A549 (cell line): ENCODE measurements at regions not wholly inside any gene's neighbourhood (a gene's known extent, or its start where the extent isn't known, plus 50 kb on each side); places are given as distances from the start of the nearest gene placed in this dataset.

Experiments used
- ATAC-seq, 2 experiments: fragments of 200-7000 bp in 1 of 2; fragments of >200 bp in 1 of 2; cut with Nextera tagmentation in 1 of 2; cut with Tn5 transposase in 1 of 2; 3 replicates each; pipeline versions ENCODE4 v1.8.0 to v1.9.1; 2018 to 2020; ENCODE audit warnings: mild to moderate bottlenecking in 1 of 2, moderate library complexity in 1 of 2
- CTCF ChIA-PET: fragments of 300-600 bp; sonication (Branson Sonifier 250); formaldehyde crosslinking; extraction: SDS; loops from one replicate; lab custom pipeline; 2021; ENCODE audit warnings: antibody characterized with exemption, inconsistent platforms; lab: Yijun Ruan, JAX
- POLR2A ChIA-PET: fragments of 350-600 bp; formaldehyde crosslinking; extraction: SDS; loops from one replicate; lab custom pipeline; 2021; ENCODE audit warnings: antibody characterized with exemption, inconsistent platforms; lab: Yijun Ruan, JAX
- DNase-seq, 2 experiments: peaks; one replicate each; pipeline versions ENCODE4 v3.0.0 to v3.0.0-alpha.2; 2011 to 2016; ENCODE audit warnings: low read depth in 1 of 2, low spot score in 1 of 2
- FAIRE-seq: peaks from 2 replicates; lab custom pipeline; 2011; peaks lifted over from hg19 to GRCh38; lab: Jason Lieb, UNC
- H3K27ac ChIP-seq, 2 experiments: fragments of >200 bp; sonication (Bioruptor Twin); formaldehyde crosslinking; 3 replicates each; pipeline ENCODE4 v1.5.1; 2016 to 2017
- H3K4me1 ChIP-seq: fragments of >200 bp; sonication (Bioruptor Twin); formaldehyde crosslinking; 3 replicates; pipeline ENCODE4 v1.6.1; 2016
- H3K4me2 ChIP-seq: fragments of >200 bp; sonication (Bioruptor Twin); formaldehyde crosslinking; 3 replicates; pipeline ENCODE4 v1.6.1; 2016
- H3K4me3 ChIP-seq: fragments of >200 bp; sonication (Bioruptor Twin); formaldehyde crosslinking; 3 replicates; pipeline ENCODE4 v1.5.1; 2016
- H3K9me3 ChIP-seq: fragments of >200 bp; sonication (Bioruptor Twin); formaldehyde crosslinking; 3 replicates; pipeline ENCODE4 v1.6.1; 2016
- BCL3 ChIP-seq: fragments of >200 bp; sonication (Bioruptor Twin); formaldehyde crosslinking; IDR thresholded peaks from 3 replicates; pipeline ENCODE4 v1.6.1; 2016
- CBX8 ChIP-seq: fragments of 200-600 bp; sonication (generic); IDR thresholded peaks from 2 replicates; pipeline ENCODE4 v1.6.1; 2016
- EHF ChIP-seq: fragments of 250-450 bp; sonication (Bioruptor Pico); IDR thresholded peaks from 2 replicates; pipeline ENCODE4 v1.5.0; 2020; ENCODE audit warnings: mild to moderate bottlenecking
- ELK1 ChIP-seq: fragments of 150-350 bp; IDR thresholded peaks from 2 replicates; pipeline ENCODE4 v1.6.1; 2014; ENCODE audit warnings: low read depth, mild to moderate bottlenecking, low read length
- EP300 ChIP-seq, 2 experiments: fragments of >200 bp; sonication (Bioruptor Twin); formaldehyde crosslinking; IDR thresholded peaks; 2 replicates in 1 of 2; 3 replicates in 1 of 2; pipeline ENCODE4 v1.6.1; 2016 to 2017
- FOSB ChIP-seq: fragments of 250-450 bp; sonication (Bioruptor Pico); IDR thresholded peaks from 2 replicates; pipeline ENCODE4 v1.5.0; 2020; ENCODE audit warnings: mild to moderate bottlenecking, moderate library complexity
- FOSL2 ChIP-seq, 2 experiments: fragments of 450-650 bp in 1 of 2; fragments of >200 bp in 1 of 2; sonication (Bioruptor Twin) in 1 of 2; formaldehyde crosslinking; IDR thresholded peaks; 2 replicates each; pipeline versions ENCODE4 v1.5.0 to v1.6.1; 2016 to 2020; ENCODE audit warnings: mild to moderate bottlenecking in 1 of 2, moderate library complexity in 1 of 2
- HES2 ChIP-seq: fragments of >200 bp; sonication (Bioruptor Twin); formaldehyde crosslinking; IDR thresholded peaks from 2 replicates; pipeline ENCODE4 v1.6.1; 2016
- HEYL ChIP-seq: fragments of 250-450 bp; sonication (Bioruptor Pico); IDR thresholded peaks from 2 replicates; pipeline ENCODE4 v1.8.0; 2021; ENCODE audit warnings: mild to moderate bottlenecking, moderate library complexity
- HMGXB4 ChIP-seq: fragments of 250-450 bp; sonication (Bioruptor Pico); IDR thresholded peaks from 2 replicates; pipeline ENCODE4 v1.5.0; 2021; ENCODE audit warnings: mild to moderate bottlenecking, moderate library complexity, borderline replicate concordance
- HOXB13 ChIP-seq: fragments of 250-450 bp; sonication (Bioruptor Pico); IDR thresholded peaks from 2 replicates; pipeline ENCODE4 v1.5.0; 2020; ENCODE audit warnings: low read depth, mild to moderate bottlenecking, moderate library complexity
- HOXB5 ChIP-seq: fragments of 250-450 bp; sonication (Bioruptor Pico); IDR thresholded peaks from 2 replicates; pipeline ENCODE4 v1.5.0; 2020; ENCODE audit warnings: mild to moderate bottlenecking, moderate library complexity
- JUN ChIP-seq, 2 experiments: fragments of >200 bp; sonication (Bioruptor Twin); formaldehyde crosslinking; IDR thresholded peaks; 2 replicates in 1 of 2; 3 replicates in 1 of 2; pipeline ENCODE4 v1.6.1; 2016 to 2017
- JUNB ChIP-seq: fragments of >200 bp; sonication (Bioruptor Twin); formaldehyde crosslinking; IDR thresholded peaks from 2 replicates; pipeline ENCODE4 v1.6.1; 2016
- KDM1A ChIP-seq: fragments of 200-600 bp; sonication (generic); IDR thresholded peaks from 2 replicates; pipeline ENCODE4 v1.6.1; 2016; ENCODE audit warnings: low read depth, mild to moderate bottlenecking
- KDM5A ChIP-seq: fragments of 200-600 bp; sonication (generic); IDR thresholded peaks from 2 replicates; pipeline ENCODE4 v1.6.1; 2016; ENCODE audit warnings: antibody characterized with exemption, mild to moderate bottlenecking
- MAX ChIP-seq: IDR thresholded peaks from 2 replicates; pipeline ENCODE4 v1.6.1; 2012
- MAZ ChIP-seq: fragments of 150-350 bp; IDR thresholded peaks from 2 replicates; pipeline ENCODE4 v1.6.1; 2014; ENCODE audit warnings: antibody characterized with exemption, low read depth, low read length, borderline replicate concordance
- NFE2L2 ChIP-seq: fragments of 150-350 bp; conservative IDR thresholded peaks from 2 replicates; pipeline ENCODE4 v1.6.1; 2014; ENCODE audit warnings: low read length
- PHF8 ChIP-seq: fragments of 200-600 bp; sonication (generic); IDR thresholded peaks from 2 replicates; pipeline ENCODE4 v1.6.1; 2016; ENCODE audit warnings: low read depth, mild to moderate bottlenecking, antibody characterized with exemption, moderate library complexity, borderline replicate concordance
- POLR2A ChIP-seq: IDR thresholded peaks from 2 replicates; pipeline ENCODE4 v1.6.1; 2012; ENCODE audit warnings: mild to moderate bottlenecking, low read length
- RAD21 ChIP-seq, 2 experiments: fragments of >200 bp in 1 of 2; sonication (Bioruptor Twin) in 1 of 2; formaldehyde crosslinking in 1 of 2; IDR thresholded peaks in 1 of 2; conservative IDR thresholded peaks in 1 of 2; 2 replicates in 1 of 2; 3 replicates in 1 of 2; pipeline ENCODE4 v1.6.1; 2012 to 2018; ENCODE audit warnings: inconsistent platforms in 1 of 2
- SREBF2 ChIP-seq: fragments of 450-650 bp; IDR thresholded peaks from 2 replicates; pipeline ENCODE4 v1.6.1; 2014; ENCODE audit warnings: mild to moderate bottlenecking, moderate library complexity
- TFCP2L1 ChIP-seq: fragments of 250-450 bp; sonication (Bioruptor Pico); IDR thresholded peaks from 2 replicates; pipeline ENCODE4 v1.5.0; 2021; ENCODE audit warnings: mild to moderate bottlenecking
- USF2 ChIP-seq: fragments of 450-650 bp; IDR thresholded peaks from 2 replicates; pipeline ENCODE4 v1.6.1; 2014; ENCODE audit warnings: antibody characterized with exemption
- ZC3H11A ChIP-seq: fragments of 450-650 bp; IDR thresholded peaks from 2 replicates; pipeline ENCODE4 v1.6.1; 2014; ENCODE audit warnings: antibody characterized with exemption, mild to moderate bottlenecking
- ZFP36 ChIP-seq: fragments of 450-650 bp; IDR thresholded peaks from 2 replicates; pipeline ENCODE4 v1.6.1; 2014; ENCODE audit warnings: borderline replicate concordance; ENCODE audit not compliant: partially characterized antibody
- ZNF302 ChIP-seq: fragments of 250-450 bp; sonication (Bioruptor Pico); IDR thresholded peaks from 2 replicates; pipeline ENCODE4 v1.9.0; 2021; ENCODE audit warnings: inconsistent platforms, mild to moderate bottlenecking, moderate library complexity
- ZSCAN20 ChIP-seq: fragments of 250-450 bp; sonication (Bioruptor Pico); IDR thresholded peaks from 2 replicates; pipeline ENCODE4 v1.8.0; 2022; ENCODE audit warnings: mild to moderate bottlenecking, moderate library complexity
- WGBS: methylation state at CpG from one replicate; pipeline ENCODE4 v1.1.6; 2017; ENCODE audit errors: missing lambda C conversion rate; 5-methylcytosine and 5-hydroxymethylcytosine counted together

GRCh38 chr4:14700083-14700482 lies 302.2 kb upstream of the CPEB2 start:
- Histone ChIP-seq H3K9me3 (no peaks in the 10 kb centered on the region), H3K27ac (no peak overlapping the region), H3K4me2 (no peak overlapping the region), H3K4me1 (no peaks in the 10 kb centered on the region), H3K4me3 (no peak overlapping the region)
- FAIRE-seq, result no peak
- ChIA-PET POLR2A (no interaction called here), CTCF (no interaction called here)
- no peak for DNase-seq
- ATAC-seq, result no peak
- TF ChIP-seq POLR2A, result no peak
- no peak for TF ChIP-seq SREBF2
- TF ChIP-seq EHF (CRISPR knock-in tag), result no peak
- no peak for TF ChIP-seq CBX8
- no peak for TF ChIP-seq ZC3H11A
- TF ChIP-seq USF2, result no peak

- POLR2A ChIA-PET, result no interaction called here
- ATAC-seq, result no peak
- no peak for DNase-seq
- no peak for TF ChIP-seq BCL3
- TF ChIP-seq ELK1, result no peak
- TF ChIP-seq JUN (IDR thresholded peaks at IDR 0.05), result no peak
- TF ChIP-seq FOSL2 (IDR thresholded peaks at IDR 0.05), result no peak
- TF ChIP-seq FOSL2 (CRISPR knock-in tag; IDR thresholded peaks at IDR 0.05), result no peak
- no peak for TF ChIP-seq TFCP2L1
- no peak for TF ChIP-seq NFE2L2
- TF ChIP-seq ZFP36, result no peak
- TF ChIP-seq FOSB (CRISPR knock-in tag), result no peak
- TF ChIP-seq POLR2A, result no peak
- no peak for TF ChIP-seq MAX
- no peak for TF ChIP-seq ZNF302
- TF ChIP-seq EP300 (IDR thresholded peaks at IDR 0.05), result no peak
- TF ChIP-seq MAZ, result no peak
- TF ChIP-seq CBX8, result no peak
- TF ChIP-seq ZSCAN20 (CRISPR knock-in tag), result no peak
- TF ChIP-seq PHF8, result no peak
- TF ChIP-seq HES2, result no peak
- TF ChIP-seq HEYL (CRISPR knock-in tag), result no peak
- no peaks in the 10 kb centered on the region for H3K4me1 ChIP-seq
- CTCF ChIA-PET, result no interaction called here
- WGBS, result 71% methylated on average over 3 of the region's 3 CpGs
- no peak overlapping the region for H3K4me3 ChIP-seq
- no peak overlapping the region for H3K4me2 ChIP-seq
- H3K27ac ChIP-seq, result no peak overlapping the region
- no peaks in the 10 kb centered on the region for H3K9me3 ChIP-seq
- FAIRE-seq, result no peak
These were observed 301.7 kb upstream of the CPEB2 start for GRCh38 chr4:14700544-14700943.

- Histone ChIP-seq H3K9me3 (no peaks in the 10 kb centered on the region), H3K4me3 (no peak overlapping the region), H3K4me2 (no peak overlapping the region), H3K27ac (no peak overlapping the region), H3K4me1 (no peaks in the 10 kb centered on the region)
- TF ChIP-seq RAD21 (conservative IDR thresholded peaks at IDR 0.05 in 1 of 2, IDR thresholded peaks at IDR 0.05 in 1 of 2) (no peak), NFE2L2 (no peak), HMGXB4 (CRISPR knock-in tag) (no peak), KDM5A (no peak), HOXB5 (no peak), ZNF302 (no peak), KDM1A (no peak), HOXB13 (CRISPR knock-in tag) (no peak), JUNB (no peak)
- FAIRE-seq (no peak), ATAC-seq (no peak), DNase-seq (no peak)
- WGBS, result 80% methylated on average over 2 of the region's 2 CpGs
- ChIA-PET POLR2A (no interaction called here), CTCF (no interaction called here)
These were observed 300.9 kb upstream of the CPEB2 start for GRCh38 chr4:14701389-14701788.
